H9 (cell line): ENCODE measurements at regions not wholly inside any gene's neighbourhood (a gene's known extent, or its start where the extent isn't known, plus 50 kb on each side); places are given as distances from the start of the nearest gene placed in this dataset.

Experiments
- DNase-seq: peaks from one replicate; pipeline ENCODE4 v3.0.0-alpha.2; 2017
- H2AFZ ChIP-seq: one replicate; pipeline ENCODE4 v1.6.1; 2013; ENCODE audit warnings: mild to moderate bottlenecking, low read length, control low read depth, moderate library complexity
- H2AK5ac ChIP-seq: 2 replicates; pipeline ENCODE4 v1.6.1; 2013; ENCODE audit warnings: low read length, control low read depth, mixed read lengths; ENCODE audit not compliant: insufficient read length
- H2BK120ac ChIP-seq: one replicate; pipeline ENCODE4 v1.6.1; 2013; ENCODE audit warnings: low read depth, mild to moderate bottlenecking, low read length, control low read depth, inconsistent platforms; ENCODE audit not compliant: poor library complexity, severe bottlenecking
- H2BK12ac ChIP-seq: 2 replicates; pipeline ENCODE4 v1.6.1; 2013; ENCODE audit warnings: low read length, control low read depth, mixed read lengths, low read depth; ENCODE audit not compliant: insufficient read length
- H2BK15ac ChIP-seq: 2 replicates; pipeline ENCODE4 v1.6.1; 2013; ENCODE audit warnings: low read depth, low read length, control low read depth
- H2BK20ac ChIP-seq: one replicate; pipeline ENCODE4 v1.6.1; 2013; ENCODE audit warnings: low read depth, mild to moderate bottlenecking, low read length, control low read depth, inconsistent platforms; ENCODE audit not compliant: poor library complexity, severe bottlenecking
- H2BK5ac ChIP-seq: 2 replicates; pipeline ENCODE4 v1.6.1; 2013; ENCODE audit warnings: low read length, control low read depth, mixed read lengths; ENCODE audit not compliant: insufficient read length
- H3K14ac ChIP-seq: 2 replicates; pipeline ENCODE4 v1.6.1; 2013; ENCODE audit warnings: low read length, control low read depth; ENCODE audit not compliant: insufficient read depth
- H3K18ac ChIP-seq: 2 replicates; pipeline ENCODE4 v1.6.1; 2013; ENCODE audit warnings: low read depth, mild to moderate bottlenecking, mixed read lengths, low read length, control low read depth; ENCODE audit not compliant: insufficient read length
- H3K23ac ChIP-seq: 2 replicates; pipeline ENCODE4 v1.6.1; 2013; ENCODE audit warnings: low read length, control low read depth, mixed read lengths, low read depth; ENCODE audit not compliant: insufficient read length
- H3K23me2 ChIP-seq: 2 replicates; pipeline ENCODE4 v1.6.1; 2013; ENCODE audit warnings: low read depth, mild to moderate bottlenecking, mixed read lengths, low read length, control low read depth; ENCODE audit not compliant: insufficient read length, poor library complexity, severe bottlenecking
- H3K27ac ChIP-seq: 2 replicates; pipeline ENCODE4 v1.5.1; 2013; ENCODE audit warnings: low read length, control low read depth, mixed read lengths, low read depth; ENCODE audit not compliant: insufficient read length
- H3K27me3 ChIP-seq: 2 replicates; pipeline ENCODE4 v1.6.1; 2013; ENCODE audit warnings: low read length, control low read depth, inconsistent platforms; ENCODE audit not compliant: insufficient read depth
- H3K4ac ChIP-seq: 2 replicates; pipeline ENCODE4 v1.6.1; 2013; ENCODE audit warnings: low read depth, mild to moderate bottlenecking, control low read depth, inconsistent platforms, low read length, moderate library complexity
- H3K4me1 ChIP-seq: 2 replicates; pipeline ENCODE4 v1.6.1; 2013; ENCODE audit warnings: low read length, control low read depth, inconsistent platforms; ENCODE audit not compliant: insufficient read depth
- H3K4me2 ChIP-seq: 2 replicates; pipeline ENCODE4 v1.6.1; 2013; ENCODE audit warnings: low read length, control low read depth, mixed read lengths; ENCODE audit not compliant: insufficient read length, insufficient read depth
- H3K56ac ChIP-seq: 2 replicates; pipeline ENCODE4 v1.6.1; 2013; ENCODE audit warnings: low read depth, mild to moderate bottlenecking, mixed read lengths, low read length, control low read depth; ENCODE audit not compliant: insufficient read length
- H3K79me1 ChIP-seq: 2 replicates; pipeline ENCODE4 v1.6.1; 2013; ENCODE audit warnings: low read depth, mild to moderate bottlenecking, moderate library complexity, low read length, control low read depth, inconsistent platforms; ENCODE audit not compliant: insufficient read depth, poor library complexity, severe bottlenecking
- H3K79me2 ChIP-seq: 2 replicates; pipeline ENCODE4 v1.6.1; 2013; ENCODE audit warnings: low read length, control low read depth, inconsistent platforms; ENCODE audit not compliant: insufficient read depth
- H3K9ac ChIP-seq: 2 replicates; pipeline ENCODE4 v1.6.1; 2013; ENCODE audit warnings: low read length, control low read depth, mixed read lengths; ENCODE audit not compliant: insufficient read length; ENCODE audit errors: extremely low read depth
- H3K9me3 ChIP-seq: one replicate; pipeline ENCODE4 v1.6.1; 2013; ENCODE audit warnings: low read depth, low read length, inconsistent platforms; ENCODE audit not compliant: control insufficient read depth
- H3T11ph ChIP-seq: one replicate; pipeline ENCODE4 v1.6.1; 2013; ENCODE audit warnings: mild to moderate bottlenecking, low read length, control low read depth, inconsistent platforms
- H4K20me1 ChIP-seq: one replicate; pipeline ENCODE4 v1.6.1; 2013; ENCODE audit not compliant: control insufficient read depth, insufficient read length, insufficient read depth
- H4K5ac ChIP-seq: 2 replicates; pipeline ENCODE4 v1.6.1; 2013; ENCODE audit warnings: low read depth, mild to moderate bottlenecking, mixed read lengths, low read length, control low read depth; ENCODE audit not compliant: insufficient read length
- H4K8ac ChIP-seq: replicated peaks from 2 replicates; pipeline ENCODE4 v1.6.1; 2013; ENCODE audit warnings: low read length, control low read depth, mixed read lengths, low read depth; ENCODE audit not compliant: insufficient read length
- H4K91ac ChIP-seq: 2 replicates; pipeline ENCODE4 v1.6.1; 2013; ENCODE audit warnings: low read depth, mild to moderate bottlenecking, moderate library complexity, mixed read lengths, low read length, control low read depth; ENCODE audit not compliant: insufficient read length
- H3K27ac Mint-ChIP-seq, 3 experiments: 2 replicates in 2 of 3; 3 replicates in 1 of 3; pipeline ENCODE4 v1.8.0; 2020 to 2021; ENCODE audit warnings: mixed read lengths in 3 of 3, mild to moderate bottlenecking in 1 of 3, moderate library complexity in 1 of 3
- H3K27me3 Mint-ChIP-seq: 2 replicates; pipeline ENCODE4 v1.8.0; 2021; ENCODE audit warnings: low read depth, mild to moderate bottlenecking, moderate library complexity, mixed read lengths
- H3K36me3 Mint-ChIP-seq, 3 experiments: 2 replicates in 2 of 3; 3 replicates in 1 of 3; pipeline ENCODE4 v1.8.0; 2020 to 2021; ENCODE audit warnings: low read depth in 3 of 3, mixed read lengths in 3 of 3; ENCODE audit not compliant: insufficient read depth in 1 of 3
- H3K4me1 Mint-ChIP-seq, 2 experiments: 2 replicates each; pipeline ENCODE4 v1.8.0; 2020; ENCODE audit warnings: mixed read lengths in 2 of 2
- H3K4me3 Mint-ChIP-seq, 2 experiments: 2 replicates in 1 of 2; 3 replicates in 1 of 2; pipeline ENCODE4 v1.8.0; 2020 to 2021; ENCODE audit warnings: mild to moderate bottlenecking in 2 of 2, mixed read lengths in 2 of 2, moderate library complexity in 1 of 2
- H3K9me3 Mint-ChIP-seq, 2 experiments: 2 replicates in 1 of 2; 3 replicates in 1 of 2; pipeline ENCODE4 v1.8.0; 2020; ENCODE audit warnings: mild to moderate bottlenecking in 2 of 2, mixed read lengths in 2 of 2, moderate library complexity in 1 of 2
- WGBS: extraction: QIAGEN DNeasy Blood & Tissue Kit; methylation state at CpG from one replicate; pipeline ENCODE4 v1.1.7; 2013; ENCODE audit warnings: missing lambda C conversion rate, low lambda C conversion rate, mixed read lengths; ENCODE audit not compliant: insufficient read length; ENCODE audit errors: extremely low coverage; 5-methylcytosine and 5-hydroxymethylcytosine counted together
- TF ChIP-seq, protein P1 (sequence below): fragments of 200-600 bp; sonication (generic); conservative IDR thresholded peaks from 3 replicates; pipeline ENCODE4 v1.8.0; 2021; ENCODE audit warnings: antibody characterized with exemption, mild to moderate bottlenecking

GRCh38 chr17:73725794-73726515 is 81.7 kb upstream of the SDK2 start:
- Mint-ChIP-seq H3K4me1 (no peaks in the 10 kb centered on the region), H3K36me3 (peaks cover 0 to 2% (median 0%) of the 10 kb centered on the region in 3 experiments; a peak in 1 of 7 replicates), H3K27ac (no peak overlapping the region), H3K9me3 (peaks cover 7 to 14% of the 10 kb centered on the region in 2 experiments; a peak in 4 of 5 replicates), H3K4me3 (no peak overlapping the region), H3K27me3 (peaks cover 40% of the 10 kb centered on the region)
- Histone ChIP-seq H2BK5ac (no peak overlapping the region), H3K79me1 (no peaks in the 10 kb centered on the region), H2AK5ac (no peak overlapping the region), H3T11ph (no peak overlapping the region), H4K20me1 (no peaks in the 10 kb centered on the region), H3K27me3 (no peaks in the 10 kb centered on the region), H2BK12ac (no peak overlapping the region), H3K27ac (no peak overlapping the region), H2BK20ac (no peak overlapping the region), H4K8ac (no peak overlapping the region), H2AFZ (no peak overlapping the region), H3K4ac (no peak overlapping the region), H3K9ac (no peak overlapping the region), H2BK120ac (no peak overlapping the region), H3K4me1 (no peaks in the 10 kb centered on the region), H3K23me2 (no peaks in the 10 kb centered on the region), H3K23ac (no peak overlapping the region), H4K91ac (no peak overlapping the region), H3K56ac (no peak overlapping the region), H4K5ac (no peak overlapping the region), H2BK15ac (no peak overlapping the region), H3K79me2 (no peaks in the 10 kb centered on the region), H3K14ac (no peak overlapping the region), H3K4me2 (no peak overlapping the region), H3K18ac (no peak overlapping the region), H3K9me3 (no peaks in the 10 kb centered on the region)
- WGBS, result no CpG with 5 or more reads among the region's 12 CpGs
- TF ChIP-seq, protein P1, sequence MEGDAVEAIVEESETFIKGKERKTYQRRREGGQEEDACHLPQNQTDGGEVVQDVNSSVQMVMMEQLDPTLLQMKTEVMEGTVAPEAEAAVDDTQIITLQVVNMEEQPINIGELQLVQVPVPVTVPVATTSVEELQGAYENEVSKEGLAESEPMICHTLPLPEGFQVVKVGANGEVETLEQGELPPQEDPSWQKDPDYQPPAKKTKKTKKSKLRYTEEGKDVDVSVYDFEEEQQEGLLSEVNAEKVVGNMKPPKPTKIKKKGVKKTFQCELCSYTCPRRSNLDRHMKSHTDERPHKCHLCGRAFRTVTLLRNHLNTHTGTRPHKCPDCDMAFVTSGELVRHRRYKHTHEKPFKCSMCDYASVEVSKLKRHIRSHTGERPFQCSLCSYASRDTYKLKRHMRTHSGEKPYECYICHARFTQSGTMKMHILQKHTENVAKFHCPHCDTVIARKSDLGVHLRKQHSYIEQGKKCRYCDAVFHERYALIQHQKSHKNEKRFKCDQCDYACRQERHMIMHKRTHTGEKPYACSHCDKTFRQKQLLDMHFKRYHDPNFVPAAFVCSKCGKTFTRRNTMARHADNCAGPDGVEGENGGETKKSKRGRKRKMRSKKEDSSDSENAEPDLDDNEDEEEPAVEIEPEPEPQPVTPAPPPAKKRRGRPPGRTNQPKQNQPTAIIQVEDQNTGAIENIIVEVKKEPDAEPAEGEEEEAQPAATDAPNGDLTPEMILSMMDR, result no peak
- DNase-seq, result no peak
